MM.1S (cell line): ENCODE measurements at regions not wholly inside any gene's neighbourhood (a gene's known extent, or its start where the extent isn't known, plus 50 kb on each side); places are given as distances from the start of the nearest gene placed in this dataset.

Experiments
- DNase-seq: peaks from one replicate; pipeline ENCODE4 v3.0.0-alpha.2; 2015
- H2AFZ ChIP-seq: fragments of 300-600 bp; sonication (generic); 2 replicates; pipeline ENCODE4 v1.6.0; 2016; ENCODE audit warnings: antibody characterized with exemption, low read length
- H3F3A ChIP-seq: fragments of 300-600 bp; sonication (generic); 2 replicates; pipeline ENCODE4 v1.6.1; 2016; ENCODE audit warnings: mild to moderate bottlenecking, antibody characterized with exemption, low read length, moderate library complexity, mixed read lengths; ENCODE audit not compliant: insufficient read depth
- H3K27ac ChIP-seq: fragments of 300-600 bp; sonication (generic); 2 replicates; pipeline ENCODE4 v1.5.1; 2016; ENCODE audit warnings: mild to moderate bottlenecking, low read length
- H3K27me3 ChIP-seq: fragments of 300-600 bp; sonication (generic); replicated peaks from 2 replicates; pipeline ENCODE4 v1.6.0; 2016; ENCODE audit warnings: low read length; ENCODE audit not compliant: insufficient read depth
- H3K36me3 ChIP-seq: fragments of 300-600 bp; sonication (generic); replicated peaks from 2 replicates; pipeline ENCODE4 v1.6.1; 2016; ENCODE audit warnings: mild to moderate bottlenecking, low read length, mixed read lengths; ENCODE audit not compliant: insufficient read depth
- H3K4me1 ChIP-seq: fragments of 300-600 bp; sonication (generic); 2 replicates; pipeline ENCODE4 v1.6.1; 2016; ENCODE audit warnings: low read length, mixed read lengths
- H3K4me2 ChIP-seq: fragments of 300-600 bp; sonication (generic); 2 replicates; pipeline ENCODE4 v1.6.0; 2016; ENCODE audit warnings: low read depth, low read length
- H3K4me3 ChIP-seq: fragments of 300-600 bp; sonication (generic); 2 replicates; pipeline ENCODE4 v1.5.1; 2016; ENCODE audit warnings: low read length, mixed read lengths
- H3K79me2 ChIP-seq: fragments of 300-600 bp; sonication (generic); 2 replicates; pipeline ENCODE4 v1.6.1; 2016; ENCODE audit warnings: mixed run types, low read length, mixed read lengths
- H3K9ac ChIP-seq: fragments of 300-600 bp; sonication (generic); 2 replicates; pipeline ENCODE4 v1.6.1; 2016; ENCODE audit warnings: low read length, mixed read lengths
- H3K9me2 ChIP-seq: fragments of 300-600 bp; sonication (generic); replicated peaks from 2 replicates; pipeline ENCODE4 v1.6.1; 2016; ENCODE audit warnings: mild to moderate bottlenecking, low read length, mixed read lengths; ENCODE audit not compliant: insufficient read depth
- H3K9me3 ChIP-seq: fragments of 300-600 bp; sonication (generic); replicated peaks from 2 replicates; pipeline ENCODE4 v1.6.1; 2016; ENCODE audit warnings: mild to moderate bottlenecking, low read length, mixed read lengths; ENCODE audit not compliant: insufficient read depth
- H4K20me1 ChIP-seq: fragments of 300-600 bp; sonication (generic); 2 replicates; pipeline ENCODE4 v1.6.1; 2016; ENCODE audit warnings: mild to moderate bottlenecking, low read length, moderate library complexity, mixed read lengths; ENCODE audit not compliant: insufficient read depth
- EZH2 ChIP-seq: fragments of 300-600 bp; sonication (generic); optimal IDR thresholded peaks from 2 replicates; pipeline ENCODE3; 2017; ENCODE audit warnings: low read depth, mild to moderate bottlenecking, antibody characterized with exemption, low read length, mixed read lengths
- EZH2phosphoT487 ChIP-seq: fragments of 300-600 bp; sonication (generic); IDR thresholded peaks from 2 replicates; pipeline ENCODE4 v1.6.1; 2018; ENCODE audit warnings: antibody characterized with exemption, low read length
- TF ChIP-seq, protein P1 (sequence below): fragments of 300-600 bp; sonication (generic); IDR thresholded peaks from 2 replicates; pipeline ENCODE4 v1.5.1; 2016; ENCODE audit warnings: antibody characterized with exemption, low read length, mixed read lengths

DNA sequence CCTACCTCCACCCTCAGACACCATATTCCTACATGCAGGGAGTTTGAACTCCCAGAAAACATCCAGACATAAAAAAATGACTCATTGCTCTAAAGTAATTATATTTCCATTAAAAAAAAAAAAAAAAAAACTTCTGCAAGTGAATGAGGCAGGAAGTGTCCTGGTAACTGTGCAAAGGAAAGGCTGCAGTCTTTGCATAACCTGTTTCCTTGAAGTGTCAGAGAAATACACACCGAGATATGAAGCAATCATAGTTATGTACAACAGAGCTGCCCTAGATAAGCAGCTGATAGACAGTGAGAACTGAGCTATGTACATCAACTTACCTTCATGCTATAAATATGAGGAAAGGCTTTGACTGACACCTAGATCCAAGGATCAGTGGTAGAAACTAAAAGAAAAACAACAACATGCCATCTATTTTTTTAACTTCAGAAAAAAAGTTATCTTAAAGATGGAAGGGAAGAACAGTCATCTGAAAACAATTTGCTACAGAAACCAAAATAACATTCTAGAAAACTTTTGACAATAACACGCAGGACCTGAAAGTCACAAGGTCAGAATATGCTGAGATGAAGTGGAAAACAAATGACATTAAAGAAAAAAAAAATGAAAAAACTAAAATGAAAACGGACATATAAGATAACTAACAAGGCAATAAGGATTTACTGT is 263.2 kb downstream of the SEC23A start:
- no peaks in the 10 kb centered on the region for H3K4me1 ChIP-seq
- no peak overlapping the region for H3K4me3 ChIP-seq
- no peaks in the 10 kb centered on the region for H3K79me2 ChIP-seq
- H3F3A ChIP-seq = no peaks in the 10 kb centered on the region
- no peak overlapping the region for H3K27ac ChIP-seq
- TF ChIP-seq, protein P1, sequence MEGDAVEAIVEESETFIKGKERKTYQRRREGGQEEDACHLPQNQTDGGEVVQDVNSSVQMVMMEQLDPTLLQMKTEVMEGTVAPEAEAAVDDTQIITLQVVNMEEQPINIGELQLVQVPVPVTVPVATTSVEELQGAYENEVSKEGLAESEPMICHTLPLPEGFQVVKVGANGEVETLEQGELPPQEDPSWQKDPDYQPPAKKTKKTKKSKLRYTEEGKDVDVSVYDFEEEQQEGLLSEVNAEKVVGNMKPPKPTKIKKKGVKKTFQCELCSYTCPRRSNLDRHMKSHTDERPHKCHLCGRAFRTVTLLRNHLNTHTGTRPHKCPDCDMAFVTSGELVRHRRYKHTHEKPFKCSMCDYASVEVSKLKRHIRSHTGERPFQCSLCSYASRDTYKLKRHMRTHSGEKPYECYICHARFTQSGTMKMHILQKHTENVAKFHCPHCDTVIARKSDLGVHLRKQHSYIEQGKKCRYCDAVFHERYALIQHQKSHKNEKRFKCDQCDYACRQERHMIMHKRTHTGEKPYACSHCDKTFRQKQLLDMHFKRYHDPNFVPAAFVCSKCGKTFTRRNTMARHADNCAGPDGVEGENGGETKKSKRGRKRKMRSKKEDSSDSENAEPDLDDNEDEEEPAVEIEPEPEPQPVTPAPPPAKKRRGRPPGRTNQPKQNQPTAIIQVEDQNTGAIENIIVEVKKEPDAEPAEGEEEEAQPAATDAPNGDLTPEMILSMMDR = no peak
- TF ChIP-seq EZH2 (no peak), EZH2phosphoT487 (no peak)
- DNase-seq = no peak
- H3K9ac ChIP-seq = no peak overlapping the region
- no peaks in the 10 kb centered on the region for H4K20me1 ChIP-seq
- H3K9me2 ChIP-seq = no peaks in the 10 kb centered on the region
- H3K27me3 ChIP-seq = no peaks in the 10 kb centered on the region
- no peak overlapping the region for H3K4me2 ChIP-seq
- H3K36me3 ChIP-seq = no peaks in the 10 kb centered on the region
- H2AFZ ChIP-seq = no peak overlapping the region
- H3K9me3 ChIP-seq = no peaks in the 10 kb centered on the region

DNA sequence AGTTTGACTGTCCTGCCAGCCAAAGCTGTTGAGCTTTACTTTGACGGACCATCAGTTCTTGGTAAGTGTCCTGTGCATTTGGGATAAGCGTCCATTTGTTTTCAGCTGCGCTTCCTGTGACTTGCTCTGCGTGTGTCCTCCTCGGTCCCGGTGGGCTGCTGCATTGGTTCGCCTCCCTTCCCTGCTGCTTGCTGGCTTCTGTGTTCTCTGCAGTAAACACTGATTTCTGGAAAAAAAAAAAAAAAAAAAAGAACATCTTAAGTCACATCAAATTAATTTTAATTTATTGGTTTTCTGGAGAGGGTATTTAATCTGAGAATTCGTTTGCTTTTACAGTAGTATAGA is 264.1 kb downstream of the SEC23A start:
- Histone ChIP-seq H3K27me3 (no peaks in the 10 kb centered on the region), H3K4me1 (no peaks in the 10 kb centered on the region), H2AFZ (no peak overlapping the region), H3K9ac (no peak overlapping the region), H3K9me3 (no peaks in the 10 kb centered on the region), H3K9me2 (no peaks in the 10 kb centered on the region), H4K20me1 (no peaks in the 10 kb centered on the region), H3F3A (no peaks in the 10 kb centered on the region), H3K79me2 (no peaks in the 10 kb centered on the region), H3K4me3 (no peak overlapping the region), H3K4me2 (no peak overlapping the region), H3K27ac (no peak overlapping the region), H3K36me3 (no peaks in the 10 kb centered on the region)
- TF ChIP-seq, protein P1 = no peak
- no peak for DNase-seq

DNA sequence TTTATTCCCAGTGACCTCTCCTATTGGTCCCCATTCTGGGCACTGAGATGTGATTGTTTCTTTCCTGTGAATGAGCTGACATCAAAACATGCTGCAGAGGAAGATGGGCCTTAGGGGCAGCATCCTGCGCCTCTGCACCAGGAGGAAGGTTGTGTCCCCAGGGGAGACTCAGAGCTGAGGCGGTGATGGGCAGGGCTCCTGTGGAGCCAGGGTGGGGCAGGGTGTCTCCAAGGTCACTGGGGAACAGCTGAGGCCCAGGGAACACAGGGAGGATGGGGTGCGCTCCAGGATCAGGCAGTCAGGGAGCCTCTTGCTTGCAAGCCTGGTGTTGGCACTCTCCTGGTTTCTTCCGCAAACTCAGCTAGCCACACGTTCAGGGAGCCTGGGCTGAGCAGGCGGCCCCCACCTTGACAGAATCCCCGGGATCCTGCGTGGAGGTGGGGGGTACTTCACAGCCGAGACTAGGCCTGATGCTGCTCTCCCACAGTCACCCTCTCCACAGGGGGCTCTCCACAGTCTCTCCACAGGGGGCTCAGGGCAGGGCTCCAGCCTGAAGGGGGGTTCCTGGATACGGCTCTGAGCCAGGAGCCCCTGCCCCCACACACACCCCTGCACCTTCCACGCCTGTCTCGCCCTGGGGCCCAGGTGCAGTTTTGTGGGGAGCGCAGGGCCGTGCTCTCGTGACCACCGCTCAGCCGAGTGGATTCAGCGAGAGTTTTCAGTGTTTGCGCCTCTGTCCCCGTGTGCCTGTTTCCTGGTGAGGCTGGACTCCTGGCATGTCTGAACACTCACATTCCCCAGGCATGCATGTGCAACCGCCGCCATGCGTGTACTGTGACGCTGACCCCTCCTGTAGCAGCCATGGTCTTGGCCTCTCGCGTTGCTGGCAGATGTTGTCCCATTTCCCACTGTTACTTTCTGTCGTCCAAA is 264.7 kb downstream of the SEC23A start:
- H3K27ac ChIP-seq = no peak overlapping the region
- no peaks in the 10 kb centered on the region for H3K4me1 ChIP-seq
- no peaks in the 10 kb centered on the region for H3K79me2 ChIP-seq
- no peak overlapping the region for H3K4me2 ChIP-seq
- H3K27me3 ChIP-seq = no peaks in the 10 kb centered on the region
- no peak for DNase-seq
- TF ChIP-seq EZH2 (no peak), EZH2phosphoT487 (no peak)
- TF ChIP-seq, protein P1 = no peak
- H2AFZ ChIP-seq = no peak overlapping the region
- H4K20me1 ChIP-seq = no peaks in the 10 kb centered on the region
- no peaks in the 10 kb centered on the region for H3F3A ChIP-seq
- H3K4me3 ChIP-seq = no peak overlapping the region
- no peaks in the 10 kb centered on the region for H3K9me3 ChIP-seq
- H3K9ac ChIP-seq = no peak overlapping the region
- no peaks in the 10 kb centered on the region for H3K9me2 ChIP-seq
- no peaks in the 10 kb centered on the region for H3K36me3 ChIP-seq
